GM21381 (cell line): ENCODE measurements at regions not wholly inside any gene's neighbourhood (a gene's known extent, or its start where the extent isn't known, plus 50 kb on each side); places are given as distances from the start of the nearest gene placed in this dataset.

Source experiments
- ATAC-seq: cut with Tn5 transposase; IDR thresholded peaks from one replicate; pipeline ENCODE4 v1.9.1; 2021; ENCODE audit warnings: mild to moderate bottlenecking, moderate library complexity; ENCODE audit not compliant: unreplicated experiment

- ATAC-seq: no peak
Observed at GRCh38 chr2:79453918-79454317, 58.9 kb upstream of the CTNNA2 start.

- ATAC-seq: no peak
Observed at GRCh38 chr2:79452651-79453050, 60.2 kb upstream of the CTNNA2 start.

GRCh38 chr2:79447463-79447862 lies 65.4 kb upstream of the CTNNA2 start:
- ATAC-seq: no peak

GRCh38 chr2:79446313-79446712 lies 66.5 kb upstream of the CTNNA2 start:
- no peak for ATAC-seq

GRCh38 chr2:79437433-79438267 lies 75.2 kb upstream of the CTNNA2 start:
- no peak for ATAC-seq

GRCh38 chr2:79434362-79434761 lies 78.5 kb upstream of the CTNNA2 start:
- no peak for ATAC-seq

- no peak for ATAC-seq
Observed at GRCh38 chr2:79432731-79433146, 80.1 kb upstream of the CTNNA2 start.

- ATAC-seq: no peak
Observed at GRCh38 chr2:79428745-79429144, 84.1 kb upstream of the CTNNA2 start.

- no peak for ATAC-seq
Observed at GRCh38 chr2:79414690-79415089, 98.2 kb upstream of the CTNNA2 start.

GRCh38 chr2:79394485-79394859 lies 118.4 kb upstream of the CTNNA2 start:
- no peak for ATAC-seq

GRCh38 chr2:79393806-79394484 lies 118.9 kb upstream of the CTNNA2 start:
- ATAC-seq: no peak

- no peak for ATAC-seq
Observed at GRCh38 chr2:79393107-79393685, 119.7 kb upstream of the CTNNA2 start.

GRCh38 chr2:79389481-79389880 lies 123.4 kb upstream of the CTNNA2 start:
- no peak for ATAC-seq

GRCh38 chr2:79388024-79388423 lies 124.8 kb upstream of the CTNNA2 start:
- no peak for ATAC-seq

- ATAC-seq: no peak
Observed at GRCh38 chr2:79387431-79387830, 125.4 kb upstream of the CTNNA2 start.

GRCh38 chr2:79383681-79384080 lies 129.2 kb upstream of the CTNNA2 start:
- no peak for ATAC-seq

GRCh38 chr2:79375817-79376216 lies 137.0 kb upstream of the CTNNA2 start:
- no peak for ATAC-seq

- ATAC-seq: no peak
Observed at GRCh38 chr2:79373358-79374130, 139.3 kb upstream of the CTNNA2 start.

GRCh38 chr2:79370976-79371538 lies 141.8 kb upstream of the CTNNA2 start:
- ATAC-seq: no peak

GRCh38 chr2:79369127-79369526 lies 143.7 kb upstream of the CTNNA2 start:
- no peak for ATAC-seq

GRCh38 chr2:79368116-79368630 lies 144.7 kb upstream of the CTNNA2 start:
- no peak for ATAC-seq
